ENCODE measurements at regions not wholly inside any gene's neighbourhood (a gene's known extent, or its start where the extent isn't known, plus 50 kb on each side); places are given as distances from the start of the nearest gene placed in this dataset.

GRCh38 chr16:65947951-65948350 lies 418.5 kb upstream of the CDH5 start:
- TF ChIP-seq CTCF (IDR thresholded peaks at IDR 0.05; ENCODE audit: low read depth, low read length, poor library complexity, severe bottlenecking): no peak
- TF ChIP-seq EZH2phosphoT487 (IDR thresholded peaks at IDR 0.05; ENCODE audit: borderline replicate concordance, low read length): no peak

All from DOHH2 (cell line).